ENCODE measurements at regions not wholly inside any gene's neighbourhood (a gene's known extent, or its start where the extent isn't known, plus 50 kb on each side); places are given as distances from the start of the nearest gene placed in this dataset.

GRCh38 chr16:86664522-86665318 lies 86.4 kb downstream of the FOXL1 start:
- peak; percentile 67 for DNase-seq (ENCODE audit: low read depth)

GRCh38 chr16:86665319-86665675 lies 86.9 kb downstream of the FOXL1 start:
- no peak for DNase-seq (ENCODE audit: low read depth)

GRCh38 chr16:86665929-86666328 lies 87.6 kb downstream of the FOXL1 start:
- no peak for DNase-seq (ENCODE audit: low read depth)

- no peak for DNase-seq (ENCODE audit: low read depth)
Observed at GRCh38 chr16:86667035-86667434, 88.7 kb downstream of the FOXL1 start.

- no peak for DNase-seq (ENCODE audit: low read depth)
Observed at GRCh38 chr16:86668136-86668910, 90.0 kb downstream of the FOXL1 start.

- DNase-seq (ENCODE audit: low read depth) = no peak
Observed at GRCh38 chr16:86669285-86669805, 91.0 kb downstream of the FOXL1 start.

GRCh38 chr16:86669937-86670749 lies 91.8 kb downstream of the FOXL1 start:
- DNase-seq (ENCODE audit: low read depth) = no peak

- DNase-seq (ENCODE audit: low read depth) = no peak
Observed at GRCh38 chr16:86670750-86671234, 92.4 kb downstream of the FOXL1 start.

GRCh38 chr16:86671486-86672178 lies 93.3 kb downstream of the FOXL1 start:
- DNase-seq (ENCODE audit: low read depth) = no peak

- DNase-seq (ENCODE audit: low read depth) = no peak
Observed at GRCh38 chr16:86672179-86672863, 94.0 kb downstream of the FOXL1 start.

- DNase-seq (ENCODE audit: low read depth) = no peak
Observed at GRCh38 chr16:86673090-86673955, 95.0 kb downstream of the FOXL1 start.

GRCh38 chr16:86673956-86674453 lies 95.7 kb downstream of the FOXL1 start:
- no peak for DNase-seq (ENCODE audit: low read depth)

GRCh38 chr16:86676254-86676670 lies 97.9 kb downstream of the FOXL1 start:
- DNase-seq (ENCODE audit: low read depth) = no peak

- DNase-seq (ENCODE audit: low read depth) = no peak
Observed at GRCh38 chr16:86679490-86679889, 101.1 kb downstream of the FOXL1 start.

- DNase-seq (ENCODE audit: low read depth) = no peak
Observed at GRCh38 chr16:86680162-86680561, 101.8 kb downstream of the FOXL1 start.

- DNase-seq (ENCODE audit: low read depth) = no peak
Observed at GRCh38 chr16:86680661-86681030, 102.3 kb downstream of the FOXL1 start.

- DNase-seq (ENCODE audit: low read depth) = no peak
Observed at GRCh38 chr16:86681031-86681756, 102.8 kb downstream of the FOXL1 start.

- no peak for DNase-seq (ENCODE audit: low read depth)
Observed at GRCh38 chr16:86681757-86682106, 103.4 kb downstream of the FOXL1 start.

- DNase-seq (ENCODE audit: low read depth) = no peak
Observed at GRCh38 chr16:86682219-86682904, 104.0 kb downstream of the FOXL1 start.
